Stomach (tissue), 4 donors: ENCODE measurements at regions not wholly inside any gene's neighbourhood (a gene's known extent, or its start where the extent isn't known, plus 50 kb on each side); places are given as distances from the start of the nearest gene placed in this dataset.

Experiments used
- CTCF ChIP-seq, 7 experiments: fragments of 450-650 bp in 4 of 7; fragments of 200-600 bp in 3 of 7; sonication (generic) in 3 of 7; IDR thresholded peaks; one replicate each; pipeline ENCODE4 v1.5.1; 2016 to 2019; ENCODE audit warnings: antibody characterized with exemption in 7 of 7, control low read depth in 2 of 7, mild to moderate bottlenecking in 1 of 7
- EP300 ChIP-seq: sonication (generic); formaldehyde crosslinking; IDR thresholded peaks from one replicate; pipeline ENCODE4 v1.6.1; 2017; ENCODE audit warnings: antibody characterized with exemption
- POLR2A ChIP-seq, 4 donors: fragments of 450-650 bp; IDR thresholded peaks; one replicate each; pipeline ENCODE4 v1.6.1; 2016; ENCODE audit warnings: antibody characterized with exemption in 4 of 4, control low read depth in 2 of 4, mild to moderate bottlenecking in 1 of 4, moderate library complexity in 1 of 4

GRCh38 chr14:56956182-56956581 is 145.9 kb upstream of the OTX2 start:
- TF ChIP-seq CTCF (IDR thresholded peaks at IDR 0.05) (no peak), POLR2A (IDR thresholded peaks at IDR 0.05) (no peak), EP300 (no peak)
